Mucosa of rectum (tissue), 2 donors: ENCODE measurements at regions not wholly inside any gene's neighbourhood (a gene's known extent, or its start where the extent isn't known, plus 50 kb on each side); places are given as distances from the start of the nearest gene placed in this dataset.

ENCODE experiments used
- H3K27ac ChIP-seq, 2 donors: one replicate each; pipeline ENCODE4 v1.7.0; 2013; ENCODE audit warnings: inconsistent platforms in 2 of 2, low read depth in 2 of 2, low read length in 2 of 2
- H3K27me3 ChIP-seq, 2 donors: one replicate each; pipeline ENCODE4 v1.7.0; 2013; ENCODE audit warnings: low read length in 2 of 2; ENCODE audit not compliant: control insufficient read depth in 2 of 2, insufficient read depth in 2 of 2
- H3K36me3 ChIP-seq, 2 donors: one replicate each; pipeline ENCODE4 v1.7.0; 2013; ENCODE audit warnings: low read length in 2 of 2; ENCODE audit not compliant: control insufficient read depth in 2 of 2, insufficient read depth in 2 of 2
- H3K4me1 ChIP-seq, 2 donors: one replicate each; pipeline ENCODE4 v1.7.0; 2013; ENCODE audit warnings: low read length in 2 of 2, mild to moderate bottlenecking in 1 of 2; ENCODE audit not compliant: control insufficient read depth in 2 of 2, insufficient read depth in 2 of 2
- H3K4me3 ChIP-seq, 2 donors: one replicate each; pipeline ENCODE4 v1.7.0; 2013; ENCODE audit warnings: low read length in 2 of 2
- H3K9ac ChIP-seq, 2 donors: one replicate each; pipeline ENCODE4 v1.7.0; 2013; ENCODE audit warnings: low read length in 2 of 2, low read depth in 1 of 2, mild to moderate bottlenecking in 1 of 2
- H3K9me3 ChIP-seq, 2 donors: one replicate each; pipeline ENCODE4 v1.7.0; 2013; ENCODE audit warnings: low read length in 2 of 2; ENCODE audit not compliant: control insufficient read depth in 2 of 2
- donor health status: healthy.
- donor health status: Normal muscosa, but diverticular disease.

DNA sequence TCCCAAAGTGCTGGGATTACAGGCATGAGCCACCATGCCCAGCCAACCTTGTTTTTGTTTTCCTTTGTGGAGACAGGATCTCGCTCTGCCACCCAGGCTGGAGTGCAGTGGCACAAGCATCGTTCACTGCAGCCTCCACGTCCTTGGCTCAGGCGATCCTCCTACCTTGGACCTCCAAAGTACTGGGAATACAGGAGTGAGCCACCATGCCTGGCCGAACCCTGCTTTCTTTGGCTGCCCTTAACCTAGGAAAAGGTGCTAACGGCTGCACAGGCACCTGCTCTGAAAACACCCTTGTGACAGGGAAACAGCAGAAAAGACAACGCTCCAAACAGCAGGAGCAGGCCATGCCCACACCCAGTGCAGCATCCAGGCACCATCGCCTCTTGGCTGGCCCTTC, 71.9 kb downstream of the OAT start:
- H3K36me3 ChIP-seq, result no peaks in the 10 kb centered on the region
- no peaks in the 10 kb centered on the region for H3K4me1 ChIP-seq
- no peaks in the 10 kb centered on the region for H3K9me3 ChIP-seq
- H3K9ac ChIP-seq, result no peak overlapping the region
- H3K27me3 ChIP-seq, result no peaks in the 10 kb centered on the region
- no peak overlapping the region for H3K27ac ChIP-seq
- no peak overlapping the region for H3K4me3 ChIP-seq

DNA sequence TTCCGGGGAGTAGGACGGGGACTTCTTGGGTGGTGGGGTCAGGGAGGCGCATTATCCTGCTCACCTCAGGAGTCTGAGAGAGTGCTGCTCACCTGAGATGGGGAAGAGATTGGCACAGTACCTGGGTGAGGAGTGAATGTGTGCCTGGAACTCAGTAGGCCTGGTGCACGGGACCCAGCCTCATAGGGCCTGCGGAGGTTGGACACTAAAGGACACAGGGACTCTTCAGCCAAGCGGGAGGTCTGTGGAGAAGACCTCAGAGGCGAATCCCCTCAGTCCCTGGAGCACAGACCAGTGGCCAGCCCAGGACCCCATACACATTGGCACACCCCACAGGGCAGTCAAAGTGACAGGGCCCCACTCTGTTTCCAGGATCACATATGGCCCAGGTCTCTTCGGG, 73.2 kb downstream of the OAT start:
- H3K9me3 ChIP-seq, result no peaks in the 10 kb centered on the region
- H3K9ac ChIP-seq, result no peak overlapping the region
- H3K4me1 ChIP-seq, result peaks cover 2 to 3% of the 10 kb centered on the region in 2 donors
- no peaks in the 10 kb centered on the region for H3K36me3 ChIP-seq
- H3K27ac ChIP-seq, result no peak overlapping the region
- H3K27me3 ChIP-seq, result no peaks in the 10 kb centered on the region
- no peak overlapping the region for H3K4me3 ChIP-seq

DNA sequence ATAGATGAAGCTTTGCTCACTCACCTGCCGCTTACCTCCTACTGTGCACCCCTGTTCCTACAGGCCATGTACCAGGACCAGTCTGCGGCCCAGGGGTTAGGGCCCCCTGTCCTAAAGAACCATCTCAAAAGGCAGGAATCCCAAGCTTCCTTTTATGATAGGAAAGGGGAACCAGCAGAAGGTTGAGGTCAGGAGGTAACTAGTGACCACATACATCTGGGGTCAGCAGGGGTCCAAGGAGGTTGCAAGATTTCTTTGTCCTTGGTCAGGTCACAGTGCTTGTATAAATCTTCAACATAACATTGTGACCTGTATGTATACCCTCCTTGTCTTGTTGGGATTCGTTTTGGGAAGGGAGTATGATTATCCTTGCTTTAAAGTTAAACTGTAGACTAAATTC, 73.8 kb downstream of the OAT start:
- H3K9me3 ChIP-seq, result no peaks in the 10 kb centered on the region
- H3K27ac ChIP-seq, result no peak overlapping the region
- H3K9ac ChIP-seq, result no peak overlapping the region

DNA sequence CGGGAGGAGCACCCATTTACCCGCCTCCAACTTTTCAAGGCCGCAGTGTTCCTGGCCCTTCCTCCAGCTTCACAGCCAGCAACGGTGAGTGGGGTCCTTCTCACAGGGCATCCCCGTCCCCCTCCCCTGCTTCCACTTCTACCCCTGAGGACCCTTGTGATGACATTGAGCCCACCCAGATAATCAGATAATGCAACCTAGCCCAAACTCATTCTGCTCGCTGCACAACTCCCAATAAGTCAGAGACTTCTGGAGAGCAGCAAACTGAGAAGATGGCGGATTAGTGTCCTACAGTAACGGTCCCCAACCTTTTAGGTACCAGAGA, 74.5 kb downstream of the OAT start:
- Histone ChIP-seq H3K4me1 (peaks cover 3 to 4% of the 10 kb centered on the region in 2 donors), H3K36me3 (no peaks in the 10 kb centered on the region), H3K9ac (no peak overlapping the region), H3K27ac (no peak overlapping the region), H3K4me3 (no peak overlapping the region), H3K9me3 (no peaks in the 10 kb centered on the region), H3K27me3 (no peaks in the 10 kb centered on the region)

More for the DNA sequence above, 73.8 kb downstream of the OAT start:
- H3K4me1 ChIP-seq, result peaks cover 3 to 4% of the 10 kb centered on the region in 2 donors
- H3K36me3 ChIP-seq, result no peaks in the 10 kb centered on the region
- no peaks in the 10 kb centered on the region for H3K27me3 ChIP-seq
- H3K4me3 ChIP-seq, result no peak overlapping the region

DNA sequence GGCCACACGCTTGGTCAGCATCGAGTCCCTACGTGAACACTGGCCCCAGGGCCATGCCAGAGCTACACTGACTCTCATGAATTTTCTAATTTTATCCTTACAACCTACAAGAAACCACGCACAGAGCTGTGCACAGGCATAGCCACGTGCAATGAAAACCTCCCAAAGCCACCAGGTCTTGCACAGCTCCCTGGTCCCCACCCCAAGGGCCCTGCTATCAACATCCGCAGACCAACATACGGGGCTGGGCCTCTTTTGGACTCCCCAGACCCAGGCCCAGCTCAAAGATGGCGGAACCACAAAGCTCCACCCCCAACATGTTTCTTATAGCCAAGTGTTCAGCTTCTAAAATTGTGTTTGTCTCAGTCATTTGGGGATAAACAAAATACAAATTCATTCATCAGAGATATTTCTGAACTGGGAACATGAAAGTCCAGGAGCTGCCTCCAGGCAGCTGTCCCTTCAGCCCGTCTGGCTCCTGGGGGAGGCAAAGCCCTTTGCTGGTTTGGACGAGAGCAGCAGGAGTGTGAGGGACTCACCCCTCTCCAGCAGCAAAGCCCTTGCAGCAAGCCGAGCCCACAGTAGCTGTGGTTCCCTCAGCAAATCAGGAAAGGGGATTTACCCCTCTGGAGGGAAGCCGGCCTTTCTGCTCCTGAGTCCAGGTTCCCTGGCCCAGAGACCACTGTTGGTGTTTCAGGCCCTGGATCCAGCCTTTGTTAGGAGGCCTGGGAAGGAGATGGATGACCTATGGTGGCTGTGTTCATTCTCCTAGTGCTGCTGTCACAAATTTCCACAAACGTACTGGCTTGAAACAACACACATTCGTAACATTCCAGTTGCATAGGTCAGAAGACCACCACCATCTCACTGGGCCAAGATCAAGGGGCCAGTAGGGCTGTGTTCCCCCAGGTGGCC, 75.1 kb downstream of the OAT start:
- Histone ChIP-seq H3K4me1 (peaks cover 3 to 4% of the 10 kb centered on the region in 2 donors), H3K27ac (no peak overlapping the region), H3K36me3 (no peaks in the 10 kb centered on the region), H3K4me3 (no peak overlapping the region), H3K27me3 (no peaks in the 10 kb centered on the region), H3K9me3 (no peaks in the 10 kb centered on the region), H3K9ac (no peak overlapping the region)

DNA sequence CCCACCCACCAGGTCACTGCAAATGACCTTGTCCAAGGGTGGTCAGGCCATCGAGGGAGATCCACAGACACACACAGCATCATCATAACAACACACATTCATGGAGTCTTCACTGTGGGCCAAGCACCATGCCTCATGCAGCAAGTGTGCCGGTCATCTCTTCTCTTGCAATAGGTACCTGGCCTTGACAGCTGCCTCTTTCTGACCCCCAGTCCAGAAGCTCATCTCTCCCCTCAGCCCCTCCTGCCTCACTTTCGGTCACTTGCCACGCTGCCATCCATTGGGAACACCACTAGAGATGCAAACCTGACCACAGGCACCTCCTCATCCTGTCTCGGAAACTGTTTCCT, 75.9 kb downstream of the OAT start:
- H3K4me1 ChIP-seq, result peaks cover 3 to 4% of the 10 kb centered on the region in 2 donors
- no peaks in the 10 kb centered on the region for H3K9me3 ChIP-seq
- no peak overlapping the region for H3K9ac ChIP-seq
- no peaks in the 10 kb centered on the region for H3K36me3 ChIP-seq
- H3K4me3 ChIP-seq, result no peak overlapping the region
- no peaks in the 10 kb centered on the region for H3K27me3 ChIP-seq
- no peak overlapping the region for H3K27ac ChIP-seq

DNA sequence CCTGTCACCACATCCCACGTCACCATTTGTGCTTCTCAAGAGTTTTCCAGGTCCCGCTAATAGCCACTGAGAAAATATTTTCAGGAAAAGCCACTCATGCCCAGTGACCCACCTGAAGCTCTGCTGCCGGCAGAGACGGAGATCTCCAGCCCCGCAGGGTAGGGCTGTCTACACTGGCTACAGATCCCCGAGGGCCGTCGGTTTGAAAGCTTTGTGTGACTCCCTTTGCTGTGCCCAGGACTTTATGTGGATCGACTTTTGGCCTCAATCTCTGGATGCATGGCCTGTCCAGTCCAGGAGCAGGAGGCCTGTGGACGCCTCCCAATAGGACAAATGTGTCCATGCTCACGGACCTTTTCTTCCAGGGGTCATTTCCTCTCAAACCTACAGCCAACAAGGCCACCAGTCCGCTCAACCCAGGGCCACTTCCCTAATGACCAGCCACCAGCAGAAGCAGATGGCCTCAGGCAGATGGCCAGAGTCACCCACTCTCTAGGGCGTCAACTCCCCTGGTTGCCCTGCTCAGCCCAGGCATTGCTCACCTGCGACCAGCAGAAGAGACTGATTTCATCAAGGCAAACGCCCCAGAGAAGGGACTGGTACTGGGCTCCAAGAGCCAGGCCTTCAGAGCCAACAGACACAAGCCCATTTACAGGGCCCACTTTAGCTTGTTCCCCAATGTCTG, 76.4 kb downstream of the OAT start:
- no peak overlapping the region for H3K27ac ChIP-seq
- no peaks in the 10 kb centered on the region for H3K27me3 ChIP-seq
- no peak overlapping the region for H3K4me3 ChIP-seq
- H3K9ac ChIP-seq, result no peak overlapping the region
- H3K36me3 ChIP-seq, result no peaks in the 10 kb centered on the region
- H3K4me1 ChIP-seq, result peaks cover 3 to 4% of the 10 kb centered on the region in 2 donors
- no peaks in the 10 kb centered on the region for H3K9me3 ChIP-seq

DNA sequence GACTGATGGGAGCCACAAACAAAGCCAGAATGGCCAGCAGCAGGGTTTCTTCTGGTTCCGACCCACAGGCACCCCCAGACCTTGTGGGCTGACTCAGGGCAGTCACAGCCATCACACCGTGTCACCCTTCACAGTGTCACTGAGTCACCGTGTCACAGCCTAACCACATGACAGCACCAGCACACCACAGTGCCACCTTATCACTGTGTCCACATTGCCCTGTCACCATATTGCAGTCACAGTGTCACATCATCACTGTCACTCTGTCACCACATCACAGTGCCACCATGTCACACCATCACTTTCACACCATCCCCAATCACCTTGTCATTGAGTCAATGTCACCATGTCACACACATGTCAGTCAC, 77.0 kb downstream of the OAT start:
- H3K4me3 ChIP-seq, result no peak overlapping the region
- peaks cover 3 to 4% of the 10 kb centered on the region in 2 donors for H3K4me1 ChIP-seq
- H3K9ac ChIP-seq, result no peak overlapping the region
- no peaks in the 10 kb centered on the region for H3K36me3 ChIP-seq
- no peaks in the 10 kb centered on the region for H3K9me3 ChIP-seq
- no peaks in the 10 kb centered on the region for H3K27me3 ChIP-seq
- H3K27ac ChIP-seq, result no peak overlapping the region

DNA sequence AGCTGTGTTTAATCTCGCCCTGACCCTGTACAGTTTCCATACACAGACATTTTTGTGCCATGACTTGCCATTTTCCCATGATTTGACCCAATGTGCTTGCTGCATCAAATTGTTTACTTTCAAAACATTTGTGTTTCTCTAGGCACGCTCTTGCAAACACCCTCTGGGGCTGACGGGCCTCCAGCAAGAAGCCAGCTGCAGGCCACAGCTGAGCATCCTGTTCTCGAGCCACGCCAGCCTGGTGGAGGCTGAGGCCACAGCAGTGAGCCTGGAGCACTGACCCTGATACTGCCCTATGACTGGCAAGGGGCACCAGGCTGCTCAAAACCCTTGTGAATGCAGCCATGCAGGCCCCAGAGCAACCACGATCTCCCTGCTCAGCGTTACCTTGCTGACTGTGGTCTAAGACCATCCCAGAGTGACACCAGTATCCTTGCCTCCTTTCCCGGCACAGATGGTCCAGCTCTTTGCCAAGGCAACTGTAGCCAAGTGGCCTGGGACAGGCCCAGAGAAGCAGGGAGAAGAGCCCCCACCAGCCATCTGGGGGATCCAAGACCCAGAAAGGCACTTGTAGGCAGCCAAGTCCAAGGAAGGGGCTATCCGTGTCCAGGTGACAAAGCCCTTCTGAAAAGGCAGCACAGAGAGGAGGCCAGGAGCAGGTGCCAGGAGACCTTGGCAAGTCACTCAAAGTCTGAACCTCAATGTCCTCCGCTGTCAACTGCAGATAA, 78.5 kb downstream of the OAT start:
- Histone ChIP-seq H3K27ac (no peak overlapping the region), H3K9me3 (no peaks in the 10 kb centered on the region), H3K9ac (no peak overlapping the region), H3K4me1 (peaks cover 3 to 4% of the 10 kb centered on the region in 2 donors), H3K4me3 (no peak overlapping the region), H3K27me3 (no peaks in the 10 kb centered on the region), H3K36me3 (no peaks in the 10 kb centered on the region)
